ENCODE measurements at regions not wholly inside any gene's neighbourhood (a gene's known extent, or its start where the extent isn't known, plus 50 kb on each side); places are given as distances from the start of the nearest gene placed in this dataset.

- H3K27me3 Mint-ChIP-seq, result no peaks in the 10 kb centered on the region
- H3K4me1 Mint-ChIP-seq, result no peaks in the 10 kb centered on the region
- no peaks in the 10 kb centered on the region for H3K9me3 Mint-ChIP-seq (ENCODE audit: low read depth)
- DNase-seq, result no peak
- no peaks in the 10 kb centered on the region for H3K36me3 Mint-ChIP-seq
- H3K27ac Mint-ChIP-seq, result no peak overlapping the region
- H3K4me3 Mint-ChIP-seq, result no peak overlapping the region
- ATAC-seq, result no peak
- CTCF ChIA-PET, result no interaction called here
Observed at GRCh38 chr6:155584006-155584405, 128.4 kb upstream of the NOX3 start.

- CTCF ChIA-PET, result no interaction called here
- no peaks in the 10 kb centered on the region for H3K4me1 Mint-ChIP-seq
- no peak overlapping the region for H3K27ac Mint-ChIP-seq
- no peaks in the 10 kb centered on the region for H3K27me3 Mint-ChIP-seq
- no peak for DNase-seq
- H3K4me3 Mint-ChIP-seq, result no peak overlapping the region
- ATAC-seq, result no peak
- no peaks in the 10 kb centered on the region for H3K9me3 Mint-ChIP-seq (ENCODE audit: low read depth)
- H3K36me3 Mint-ChIP-seq, result no peaks in the 10 kb centered on the region
Observed at GRCh38 chr6:155582016-155582991, 126.7 kb upstream of the NOX3 start.

GRCh38 chr6:155580904-155581303, 125.3 kb upstream of the NOX3 start:
- CTCF ChIA-PET, result no interaction called here
- no peak for ATAC-seq
- Mint-ChIP-seq H3K4me1 (no peaks in the 10 kb centered on the region), H3K4me3 (no peak overlapping the region), H3K27me3 (no peaks in the 10 kb centered on the region), H3K36me3 (no peaks in the 10 kb centered on the region), H3K27ac (no peak overlapping the region), H3K9me3 (ENCODE audit: low read depth) (peaks cover 2% of the 10 kb centered on the region)
- no peak for DNase-seq

GRCh38 chr6:155578251-155578650, 122.6 kb upstream of the NOX3 start:
- Mint-ChIP-seq H3K4me3 (no peak overlapping the region), H3K36me3 (no peaks in the 10 kb centered on the region), H3K9me3 (ENCODE audit: low read depth) (peaks cover 2% of the 10 kb centered on the region), H3K27me3 (no peaks in the 10 kb centered on the region), H3K27ac (no peak overlapping the region), H3K4me1 (no peaks in the 10 kb centered on the region)
- ATAC-seq (no peak), DNase-seq (no peak)
- CTCF ChIA-PET, result no interaction called here

- CTCF ChIA-PET, result no interaction called here
- no peak overlapping the region for H3K4me3 Mint-ChIP-seq
- no peak overlapping the region for H3K27ac Mint-ChIP-seq
Observed at GRCh38 chr6:155561966-155562364, 106.3 kb upstream of the NOX3 start.

GRCh38 chr6:155561257-155561965, 105.8 kb upstream of the NOX3 start:
- no peak overlapping the region for H3K27ac Mint-ChIP-seq
- H3K27me3 Mint-ChIP-seq, result no peaks in the 10 kb centered on the region
- ATAC-seq (no peak), DNase-seq (no peak)
- no peaks in the 10 kb centered on the region for H3K36me3 Mint-ChIP-seq
- H3K4me3 Mint-ChIP-seq, result no peak overlapping the region
- no peaks in the 10 kb centered on the region for H3K4me1 Mint-ChIP-seq
- no peaks in the 10 kb centered on the region for H3K9me3 Mint-ChIP-seq (ENCODE audit: low read depth)
- CTCF ChIA-PET, result no interaction called here

More at GRCh38 chr6:155561966-155562364, 106.3 kb upstream of the NOX3 start:
- Mint-ChIP-seq H3K9me3 (ENCODE audit: low read depth) (no peaks in the 10 kb centered on the region), H3K27me3 (no peaks in the 10 kb centered on the region), H3K4me1 (no peaks in the 10 kb centered on the region), H3K36me3 (no peaks in the 10 kb centered on the region)
- DNase-seq (no peak), ATAC-seq (no peak)

GRCh38 chr6:155549928-155550327, 94.3 kb upstream of the NOX3 start:
- ATAC-seq (no peak), DNase-seq (no peak)
- peaks cover 2% of the 10 kb centered on the region for H3K27me3 Mint-ChIP-seq
- H3K27ac Mint-ChIP-seq, result no peak overlapping the region
- no peaks in the 10 kb centered on the region for H3K9me3 Mint-ChIP-seq (ENCODE audit: low read depth)
- CTCF ChIA-PET, result no interaction called here
- H3K4me1 Mint-ChIP-seq, result no peaks in the 10 kb centered on the region
- H3K36me3 Mint-ChIP-seq, result no peaks in the 10 kb centered on the region
- H3K4me3 Mint-ChIP-seq, result no peak overlapping the region

- no peaks in the 10 kb centered on the region for H3K36me3 Mint-ChIP-seq
- peaks cover 2% of the 10 kb centered on the region for H3K27me3 Mint-ChIP-seq
- CTCF ChIA-PET, result no interaction called here
- no peak for ATAC-seq
- no peaks in the 10 kb centered on the region for H3K4me1 Mint-ChIP-seq
- H3K9me3 Mint-ChIP-seq (ENCODE audit: low read depth), result no peaks in the 10 kb centered on the region
- H3K4me3 Mint-ChIP-seq, result no peak overlapping the region
- DNase-seq, result no peak
- no peak overlapping the region for H3K27ac Mint-ChIP-seq
Observed at GRCh38 chr6:155549028-155549798, 93.6 kb upstream of the NOX3 start.

GRCh38 chr6:155548576-155548975, 92.9 kb upstream of the NOX3 start:
- Mint-ChIP-seq H3K36me3 (no peaks in the 10 kb centered on the region), H3K9me3 (ENCODE audit: low read depth) (no peaks in the 10 kb centered on the region), H3K27ac (no peak overlapping the region), H3K4me3 (no peak overlapping the region), H3K27me3 (peaks cover 2% of the 10 kb centered on the region), H3K4me1 (no peaks in the 10 kb centered on the region)
- ATAC-seq (no peak), DNase-seq (no peak)
- CTCF ChIA-PET, result no interaction called here

GRCh38 chr6:155544677-155545076, 89.0 kb upstream of the NOX3 start:
- no peak overlapping the region for H3K4me3 Mint-ChIP-seq
- no peak overlapping the region for H3K27ac Mint-ChIP-seq
- CTCF ChIA-PET, result no interaction called here
- ATAC-seq (no peak), DNase-seq (no peak)
- H3K9me3 Mint-ChIP-seq (ENCODE audit: low read depth), result no peaks in the 10 kb centered on the region
- H3K27me3 Mint-ChIP-seq, result peaks cover 6% of the 10 kb centered on the region
- H3K4me1 Mint-ChIP-seq, result no peaks in the 10 kb centered on the region
- H3K36me3 Mint-ChIP-seq, result no peaks in the 10 kb centered on the region

GRCh38 chr6:155543166-155543847, 87.7 kb upstream of the NOX3 start:
- DNase-seq (no peak), ATAC-seq (no peak)
- H3K27ac Mint-ChIP-seq, result no peak overlapping the region
- H3K27me3 Mint-ChIP-seq, result peaks cover 6% of the 10 kb centered on the region
- no peaks in the 10 kb centered on the region for H3K9me3 Mint-ChIP-seq (ENCODE audit: low read depth)
- no peak overlapping the region for H3K4me3 Mint-ChIP-seq
- no peaks in the 10 kb centered on the region for H3K36me3 Mint-ChIP-seq
- H3K4me1 Mint-ChIP-seq, result no peaks in the 10 kb centered on the region
- CTCF ChIA-PET, result no interaction called here

GRCh38 chr6:155542036-155542435, 86.4 kb upstream of the NOX3 start:
- Mint-ChIP-seq H3K27me3 (peaks cover 10% of the 10 kb centered on the region), H3K36me3 (no peaks in the 10 kb centered on the region), H3K9me3 (ENCODE audit: low read depth) (no peaks in the 10 kb centered on the region), H3K4me1 (no peaks in the 10 kb centered on the region), H3K27ac (no peak overlapping the region), H3K4me3 (no peak overlapping the region)
- CTCF ChIA-PET, result no interaction called here
- no peak for DNase-seq
- no peak for ATAC-seq

- Mint-ChIP-seq H3K4me3 (no peak overlapping the region), H3K27me3 (peaks cover 18% of the 10 kb centered on the region), H3K9me3 (ENCODE audit: low read depth) (no peaks in the 10 kb centered on the region), H3K36me3 (no peaks in the 10 kb centered on the region), H3K27ac (no peak overlapping the region), H3K4me1 (no peaks in the 10 kb centered on the region)
- ATAC-seq, result no peak
- DNase-seq, result no peak
- CTCF ChIA-PET, result no interaction called here
Observed at GRCh38 chr6:155538708-155539390, 83.2 kb upstream of the NOX3 start.

All from activated CD8-positive, alpha-beta memory T cell treated with anti-CD3 and anti-CD28 coated beads, Interleukin-2, amount 10 ng/mL, durations not matched to agents 7 days and 5 days (primary cell).